Stimulated activated CD8-positive, alpha-beta memory T cell treated with anti-CD3 and anti-CD28 coated beads, Interleukin-12 subunit alpha, Interleukin-12 subunit beta, amount 100 ng/mL, for 4 hours (primary cell): ENCODE measurements at regions not wholly inside any gene's neighbourhood (a gene's known extent, or its start where the extent isn't known, plus 50 kb on each side); places are given as distances from the start of the nearest gene placed in this dataset.
"Not testable (repeated sequence)": the region's sequence is repeated elsewhere in the genome, so short reads cannot be mapped to it uniquely, and the experiment has no call there.

Experiments used
- DNase-seq: peaks from one replicate; pipeline ENCODE4 v3.0.0-alpha.2; 2020; ENCODE audit warnings: low read depth

- DNase-seq = no peak
Measured at GRCh38 chr10:81444242-81444929, 430.6 kb upstream of the NRG3 start.

GRCh38 chr10:81450651-81451050 lies 424.3 kb upstream of the NRG3 start:
- DNase-seq = no peak

GRCh38 chr10:81472927-81473470 lies 402.0 kb upstream of the NRG3 start:
- no peak for DNase-seq

- no peak for DNase-seq
Measured at GRCh38 chr10:81473755-81474154, 401.2 kb upstream of the NRG3 start.

- DNase-seq = no peak
Measured at GRCh38 chr10:81479316-81479715, 395.7 kb upstream of the NRG3 start.

- DNase-seq = no peak
Measured at GRCh38 chr10:81496626-81497025, 378.4 kb upstream of the NRG3 start.

GRCh38 chr10:81498011-81498551 lies 376.9 kb upstream of the NRG3 start:
- DNase-seq = no peak

GRCh38 chr10:81502677-81503359 lies 372.2 kb upstream of the NRG3 start:
- no peak for DNase-seq

- not testable (repeated sequence) for DNase-seq
Measured at GRCh38 chr10:81505777-81506176, 369.2 kb upstream of the NRG3 start.

GRCh38 chr10:81514811-81515210 lies 360.2 kb upstream of the NRG3 start:
- no peak for DNase-seq

- no peak for DNase-seq
Measured at GRCh38 chr10:81520688-81521087, 354.3 kb upstream of the NRG3 start.

GRCh38 chr10:81524467-81524866 lies 350.5 kb upstream of the NRG3 start:
- no peak for DNase-seq

GRCh38 chr10:81532403-81532802 lies 342.6 kb upstream of the NRG3 start:
- no peak for DNase-seq

- DNase-seq = no peak
Measured at GRCh38 chr10:81534991-81535390, 340.0 kb upstream of the NRG3 start.

GRCh38 chr10:81541517-81541916 lies 333.5 kb upstream of the NRG3 start:
- DNase-seq = no peak

- DNase-seq = no peak
Measured at GRCh38 chr10:81546243-81546642, 328.8 kb upstream of the NRG3 start.

- no peak for DNase-seq
Measured at GRCh38 chr10:81548160-81548559, 326.8 kb upstream of the NRG3 start.

- no peak for DNase-seq
Measured at GRCh38 chr10:81564143-81564542, 310.9 kb upstream of the NRG3 start.

- DNase-seq = no peak
Measured at GRCh38 chr10:81569488-81569887, 305.5 kb upstream of the NRG3 start.

- no peak for DNase-seq
Measured at GRCh38 chr10:81570349-81570748, 304.6 kb upstream of the NRG3 start.

- DNase-seq = no peak
Measured at GRCh38 chr10:81570878-81571794, 303.9 kb upstream of the NRG3 start.

- no peak for DNase-seq
Measured at GRCh38 chr10:81575036-81575435, 300.0 kb upstream of the NRG3 start.
